Astrocyte (in vitro differentiated cells and primary cell): ENCODE measurements at regions not wholly inside any gene's neighbourhood (a gene's known extent, or its start where the extent isn't known, plus 50 kb on each side); places are given as distances from the start of the nearest gene placed in this dataset.

ENCODE experiments used
- DNase-seq: peaks from one replicate; pipeline ENCODE4 v3.0.0-alpha.2; 2010; ENCODE audit warnings: low read depth
- FAIRE-seq: peaks from 2 replicates; lab custom pipeline; 2011; peaks lifted over from hg19 to GRCh38; lab: Jason Lieb, UNC
- H2AFZ ChIP-seq: 2 replicates; pipeline ENCODE4 v1.6.0; 2012; ENCODE audit warnings: low read depth, low read length, inconsistent platforms
- H3K27ac ChIP-seq: 2 replicates; pipeline ENCODE4 v1.5.1; 2011; ENCODE audit warnings: low read depth, low read length, inconsistent platforms
- H3K27me3 ChIP-seq: 2 replicates; pipeline ENCODE4 v1.6.0; 2011; ENCODE audit warnings: low read length, inconsistent platforms; ENCODE audit not compliant: insufficient read depth
- H3K36me3 ChIP-seq: 2 replicates; pipeline ENCODE4 v1.5.1; 2011; ENCODE audit warnings: low read length, inconsistent platforms; ENCODE audit not compliant: insufficient read depth
- H3K4me1 ChIP-seq: 2 replicates; pipeline ENCODE4 v1.5.1; 2011; ENCODE audit warnings: low read length, inconsistent platforms; ENCODE audit not compliant: insufficient read depth
- H3K4me2 ChIP-seq: 2 replicates; pipeline ENCODE4 v1.6.0; 2012; ENCODE audit warnings: low read length, inconsistent platforms
- H3K4me3 ChIP-seq: 2 replicates; pipeline ENCODE4 v1.5.1; 2011; ENCODE audit warnings: low read depth, mild to moderate bottlenecking, low read length, inconsistent platforms; ENCODE audit not compliant: insufficient read depth
- H3K79me2 ChIP-seq: 2 replicates; pipeline ENCODE4 v1.6.0; 2012; ENCODE audit warnings: mild to moderate bottlenecking, low read length, inconsistent platforms; ENCODE audit not compliant: insufficient read depth
- H3K9ac ChIP-seq: 2 replicates; pipeline ENCODE4 v1.6.0; 2012; ENCODE audit warnings: mild to moderate bottlenecking, low read length, inconsistent platforms
- H3K9me3 ChIP-seq: 2 replicates; pipeline ENCODE4 v1.5.1; 2012; ENCODE audit warnings: low read depth, mild to moderate bottlenecking, low read length, inconsistent platforms; ENCODE audit not compliant: insufficient read depth
- H4K20me1 ChIP-seq: 2 replicates; pipeline ENCODE4 v1.6.0; 2012; ENCODE audit warnings: low read length, inconsistent platforms; ENCODE audit not compliant: insufficient read depth
- H3K27ac Mint-ChIP-seq: one replicate; pipeline ENCODE4 v1.8.0; 2021; ENCODE audit warnings: mild to moderate bottlenecking, mixed read lengths; ENCODE audit not compliant: unreplicated experiment
- H3K27me3 Mint-ChIP-seq: one replicate; pipeline ENCODE4 v1.8.0; 2021; ENCODE audit warnings: low read depth, mixed read lengths; ENCODE audit not compliant: unreplicated experiment
- H3K36me3 Mint-ChIP-seq: one replicate; pipeline ENCODE4 v1.8.0; 2021; ENCODE audit warnings: low read depth, mixed read lengths; ENCODE audit not compliant: unreplicated experiment
- H3K4me1 Mint-ChIP-seq: one replicate; pipeline ENCODE4 v1.8.0; 2021; ENCODE audit warnings: low read depth, mixed read lengths; ENCODE audit not compliant: unreplicated experiment
- H3K4me3 Mint-ChIP-seq: one replicate; pipeline ENCODE4 v1.8.0; 2021; ENCODE audit warnings: mild to moderate bottlenecking, moderate library complexity, mixed read lengths; ENCODE audit not compliant: unreplicated experiment
- H3K9me3 Mint-ChIP-seq: one replicate; pipeline ENCODE4 v1.8.0; 2021; ENCODE audit warnings: mild to moderate bottlenecking, mixed read lengths; ENCODE audit not compliant: unreplicated experiment
- CTCF ChIP-seq: IDR thresholded peaks from 2 replicates; pipeline ENCODE4 v1.5.1; 2011; ENCODE audit warnings: low read depth, mild to moderate bottlenecking, inconsistent platforms, low read length, moderate library complexity; ENCODE audit not compliant: insufficient read depth
- EZH2 ChIP-seq: IDR thresholded peaks from 2 replicates; pipeline ENCODE4 v1.6.1; 2012; ENCODE audit warnings: mild to moderate bottlenecking, low read length, inconsistent platforms; ENCODE audit not compliant: insufficient read depth

- no peak overlapping the region for H3K4me3 Mint-ChIP-seq
- peaks cover 12% of the 10 kb centered on the region for H3K4me1 Mint-ChIP-seq
- FAIRE-seq = no peak
- H3K27me3 Mint-ChIP-seq = peaks cover 31% of the 10 kb centered on the region
- H3K36me3 ChIP-seq = no peaks in the 10 kb centered on the region
- no peak overlapping the region for H3K4me2 ChIP-seq
- no peaks in the 10 kb centered on the region for H3K4me1 ChIP-seq
- H2AFZ ChIP-seq = no peak overlapping the region
- no peaks in the 10 kb centered on the region for H3K9me3 ChIP-seq
- no peak overlapping the region for H3K27ac ChIP-seq
- no peaks in the 10 kb centered on the region for H3K79me2 ChIP-seq
- H3K27me3 ChIP-seq = no peaks in the 10 kb centered on the region
- H3K9me3 Mint-ChIP-seq = no peaks in the 10 kb centered on the region
- DNase-seq = no peak
- no peak overlapping the region for H3K9ac ChIP-seq
- TF ChIP-seq EZH2 (no peak), CTCF (no peak)
- H3K27ac Mint-ChIP-seq = no peak overlapping the region
- no peaks in the 10 kb centered on the region for H3K36me3 Mint-ChIP-seq
- H4K20me1 ChIP-seq = no peaks in the 10 kb centered on the region
- no peak overlapping the region for H3K4me3 ChIP-seq
These were observed 65.2 kb upstream of the SNTG2 start for GRCh38 chr2:885230-886071.

- no peak for TF ChIP-seq CTCF
- TF ChIP-seq EZH2 = no peak
- Histone ChIP-seq H3K9ac (no peak overlapping the region), H2AFZ (no peak overlapping the region), H3K27ac (no peak overlapping the region), H3K4me1 (no peaks in the 10 kb centered on the region), H4K20me1 (no peaks in the 10 kb centered on the region), H3K27me3 (no peaks in the 10 kb centered on the region), H3K4me2 (no peak overlapping the region), H3K9me3 (no peaks in the 10 kb centered on the region), H3K36me3 (no peaks in the 10 kb centered on the region), H3K4me3 (no peak overlapping the region), H3K79me2 (no peaks in the 10 kb centered on the region)
- Mint-ChIP-seq H3K27me3 (peaks cover 33% of the 10 kb centered on the region), H3K4me1 (peaks cover 12% of the 10 kb centered on the region), H3K9me3 (no peaks in the 10 kb centered on the region), H3K36me3 (no peaks in the 10 kb centered on the region), H3K4me3 (no peak overlapping the region), H3K27ac (no peak overlapping the region)
- no peak for DNase-seq
- no peak for FAIRE-seq
These were observed 66.6 kb upstream of the SNTG2 start for GRCh38 chr2:883803-884748.
